SU-DHL-6 (cell line): ENCODE measurements at regions not wholly inside any gene's neighbourhood (a gene's known extent, or its start where the extent isn't known, plus 50 kb on each side); places are given as distances from the start of the nearest gene placed in this dataset.

Experiments
- CTCF ChIP-seq: fragments of 200-600 bp; sonication (generic); IDR thresholded peaks from one replicate; pipeline ENCODE4 v1.5.1; 2017; ENCODE audit warnings: antibody characterized with exemption, mild to moderate bottlenecking, low read length, moderate library complexity; ENCODE audit not compliant: insufficient read depth, poor library complexity, severe bottlenecking
- EZH2phosphoT487 ChIP-seq: fragments of 200-600 bp; sonication (generic), shearing (Covaris generic); conservative IDR thresholded peaks from 2 replicates; pipeline ENCODE4 v1.6.1; 2018; ENCODE audit warnings: mild to moderate bottlenecking, antibody characterized with exemption, low read length, moderate library complexity, mixed read lengths

GRCh38 chr5:133882389-133882695 lies 86.1 kb downstream of the C5orf15 start:
- TF ChIP-seq EZH2phosphoT487 (no peak), CTCF (no peak)
